HG03280 (cell line): ENCODE measurements at regions not wholly inside any gene's neighbourhood (a gene's known extent, or its start where the extent isn't known, plus 50 kb on each side); places are given as distances from the start of the nearest gene placed in this dataset.
A peak's percentile ranks its signal among the peaks of the same experiment; 100 is the strongest.
"Not testable (repeated sequence)": the region's sequence is repeated elsewhere in the genome, so short reads cannot be mapped to it uniquely, and the experiment has no call there.

Experiments
- ATAC-seq: cut with Tn5 transposase; IDR thresholded peaks from one replicate; pipeline ENCODE4 v1.9.1; 2021; ENCODE audit warnings: mild to moderate bottlenecking, moderate library complexity; ENCODE audit not compliant: unreplicated experiment

- no peak for ATAC-seq
Measured at GRCh38 chr7:149608168-149608567, 110.6 kb upstream of the ZNF746 start.

DNA sequence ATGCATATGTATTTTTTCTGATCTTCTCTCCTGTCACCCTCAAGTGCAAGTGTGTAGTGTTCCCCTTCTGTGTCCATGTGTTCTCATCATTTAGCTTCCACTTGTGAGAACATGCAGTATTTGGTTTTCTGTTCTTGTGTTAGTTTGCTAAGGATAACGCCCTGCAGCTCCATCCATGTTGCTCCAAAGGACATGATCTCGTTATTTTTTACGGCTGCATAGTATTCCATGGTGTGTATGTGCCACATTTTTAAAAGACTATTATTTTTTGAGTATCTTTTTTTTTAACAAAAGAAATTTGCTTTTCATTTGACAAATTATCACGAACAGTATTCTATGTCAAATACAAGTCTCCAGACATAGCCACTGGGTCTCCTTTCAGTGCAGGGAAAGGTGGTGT is 110.1 kb upstream of the ZNF746 start:
- ATAC-seq = no peak

GRCh38 chr7:149606826-149607225 is 109.2 kb upstream of the ZNF746 start:
- ATAC-seq = no peak

DNA sequence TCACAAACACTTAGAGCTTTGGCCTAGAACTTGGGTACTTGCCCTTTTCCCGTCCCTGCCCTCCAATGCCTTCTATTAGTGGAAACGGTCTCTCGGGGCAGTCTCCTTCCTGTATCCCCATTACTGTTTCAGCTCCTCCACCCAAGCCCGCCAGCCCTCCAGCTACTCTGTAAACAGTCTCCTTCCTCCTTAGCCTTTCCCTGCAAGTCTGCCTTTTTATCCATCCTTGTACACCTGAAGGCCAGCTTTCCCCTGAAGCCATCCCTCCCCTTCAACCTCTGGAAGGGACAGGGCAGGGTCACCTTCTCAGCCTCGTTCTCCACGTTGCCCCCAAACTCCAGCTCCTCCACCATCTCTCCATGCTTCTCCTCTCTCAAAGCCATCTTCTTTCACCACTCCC is 108.1 kb upstream of the ZNF746 start:
- no peak for ATAC-seq

GRCh38 chr7:149604521-149604920 is 106.9 kb upstream of the ZNF746 start:
- no peak for ATAC-seq

DNA sequence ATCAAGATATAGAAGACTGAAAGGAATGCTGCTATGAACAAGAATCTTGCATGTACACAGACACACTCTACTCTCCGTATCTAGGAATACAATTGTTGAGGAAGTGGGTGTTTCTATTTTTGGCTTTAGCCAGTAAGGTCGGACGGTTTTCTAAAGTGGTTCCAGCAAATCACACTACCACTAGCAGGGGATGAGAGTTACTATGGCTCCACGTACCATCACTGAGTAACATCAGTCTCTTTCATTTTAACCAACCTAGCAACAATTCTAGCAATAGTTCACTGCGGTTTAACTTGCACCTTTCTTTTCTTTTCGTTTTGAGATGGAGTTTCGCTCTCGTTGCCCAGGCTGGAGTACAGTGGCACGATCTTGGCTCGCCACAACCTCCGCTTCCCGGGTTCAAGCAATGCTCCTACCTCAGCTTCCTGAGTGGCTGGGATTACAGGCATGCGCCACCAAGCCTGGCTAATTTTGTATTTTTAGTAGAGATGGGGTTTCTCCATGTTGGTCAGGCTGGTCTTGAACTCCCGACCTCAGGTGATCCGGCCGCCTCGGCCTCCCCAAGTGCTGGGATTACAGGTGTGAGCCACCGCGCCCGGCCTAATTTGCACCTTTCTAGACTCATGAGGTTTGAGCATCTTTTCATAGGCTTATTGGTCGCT is 103.2 kb upstream of the ZNF746 start:
- peak; percentile 94 for ATAC-seq

GRCh38 chr7:149599636-149600206 is 102.1 kb upstream of the ZNF746 start:
- ATAC-seq = peak; percentile 26

GRCh38 chr7:149598721-149599308 is 101.2 kb upstream of the ZNF746 start:
- ATAC-seq = no peak

GRCh38 chr7:149597789-149598188 is 100.2 kb upstream of the ZNF746 start:
- not testable (repeated sequence) for ATAC-seq

- ATAC-seq = no peak
Measured at GRCh38 chr7:149595541-149595940, 97.9 kb upstream of the ZNF746 start.

- no peak for ATAC-seq
Measured at GRCh38 chr7:149595078-149595477, 97.5 kb upstream of the ZNF746 start.

DNA sequence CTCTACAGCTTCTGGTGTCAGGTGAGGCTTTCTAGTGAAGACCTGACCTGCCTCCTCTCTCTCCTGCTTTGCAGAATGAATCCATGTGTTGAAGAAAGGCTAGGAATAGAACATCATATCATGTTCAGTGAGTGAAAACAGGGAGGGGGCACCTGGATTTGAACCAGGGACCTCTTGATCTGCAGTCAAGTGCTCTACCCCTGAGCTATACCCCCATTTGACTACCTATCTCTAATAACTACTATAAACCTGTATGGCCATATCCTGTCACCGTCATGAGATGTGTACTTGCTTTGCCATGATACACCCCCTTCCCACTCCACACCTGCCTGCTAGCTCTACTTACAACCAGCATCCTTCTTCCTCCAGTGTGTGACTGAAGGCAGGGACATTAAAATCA is 91.3 kb upstream of the ZNF746 start:
- no peak for ATAC-seq

GRCh38 chr7:149586646-149587645 is 89.3 kb upstream of the ZNF746 start:
- no peak for ATAC-seq

- no peak for ATAC-seq
Measured at GRCh38 chr7:149584530-149584929, 86.9 kb upstream of the ZNF746 start.

DNA sequence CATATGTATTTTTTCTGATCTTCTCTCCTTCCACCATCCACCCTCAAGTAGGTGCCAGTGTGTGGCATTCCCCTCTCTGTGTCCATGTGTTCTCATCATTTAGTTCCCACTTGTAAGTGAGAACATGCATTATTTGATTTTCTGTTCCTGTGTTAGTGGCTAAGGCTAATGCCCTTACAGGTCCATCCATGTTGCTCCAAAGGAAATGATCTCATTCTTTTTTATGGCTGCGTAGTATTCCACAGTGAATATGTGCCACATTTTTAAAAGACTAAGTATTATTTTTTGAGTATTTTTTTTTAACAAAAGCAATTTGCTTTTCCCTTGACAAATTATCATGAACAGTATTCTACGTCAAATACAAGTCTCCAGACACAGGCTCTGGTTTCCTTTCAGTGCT is 86.4 kb upstream of the ZNF746 start:
- no peak for ATAC-seq

DNA sequence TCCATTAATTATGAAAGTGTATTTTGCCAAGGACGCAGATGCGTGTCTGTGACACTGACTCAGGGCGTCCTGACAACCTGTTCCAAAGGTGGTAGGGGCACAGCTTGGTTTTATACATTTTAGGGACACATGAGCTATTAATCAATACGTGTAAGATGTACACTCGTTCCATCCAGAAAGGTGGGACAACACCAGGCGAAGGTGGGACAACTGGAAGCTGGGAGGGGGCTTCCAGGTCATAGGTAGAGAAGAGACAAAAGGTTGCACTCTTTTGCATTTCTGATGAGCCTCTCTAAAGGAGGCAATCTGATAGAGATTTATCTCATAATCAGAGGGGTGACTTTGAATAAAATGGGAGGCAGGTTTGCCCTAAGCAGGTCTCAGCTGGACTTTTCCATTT is 82.7 kb upstream of the ZNF746 start:
- no peak for ATAC-seq

DNA sequence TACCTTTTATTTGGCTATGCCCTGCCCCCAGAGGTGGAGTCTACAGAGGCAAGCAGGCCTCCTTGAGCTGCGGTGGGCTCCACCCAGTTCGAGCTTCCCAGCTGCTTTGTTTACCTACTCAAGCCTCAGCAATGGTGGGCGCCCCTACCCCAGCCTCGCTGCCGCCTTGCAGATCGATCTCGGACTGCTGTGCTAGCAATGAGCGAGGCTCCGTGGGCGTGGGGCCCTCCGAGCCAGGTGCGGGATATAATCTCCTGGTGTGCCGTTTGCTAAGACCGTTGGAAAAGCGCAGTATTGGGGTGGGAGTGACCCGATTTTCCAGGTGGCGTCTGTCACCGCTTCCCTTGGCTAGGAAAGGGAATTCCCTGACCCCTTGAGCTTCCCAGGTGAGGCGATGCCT is 81.8 kb upstream of the ZNF746 start:
- not testable (repeated sequence) for ATAC-seq

- ATAC-seq = not testable (repeated sequence)
Measured at GRCh38 chr7:149574428-149574827, 76.8 kb upstream of the ZNF746 start.

- no peak for ATAC-seq
Measured at GRCh38 chr7:149573519-149573918, 75.9 kb upstream of the ZNF746 start.

- ATAC-seq = not testable (repeated sequence)
Measured at GRCh38 chr7:149572920-149573319, 75.3 kb upstream of the ZNF746 start.

- ATAC-seq = no peak
Measured at GRCh38 chr7:149570784-149571183, 73.2 kb upstream of the ZNF746 start.
